Effector memory CD4-positive, alpha-beta T cell (primary cell): ENCODE measurements at regions not wholly inside any gene's neighbourhood (a gene's known extent, or its start where the extent isn't known, plus 50 kb on each side); places are given as distances from the start of the nearest gene placed in this dataset.

Experiments
- DNase-seq, 3 donors: peaks; one replicate each; pipeline ENCODE4 v3.0.0-alpha.2; 2020
- H3K27ac ChIP-seq: 2 replicates; pipeline ENCODE4 v1.7.0; 2013; ENCODE audit warnings: mild to moderate bottlenecking, low read length, moderate library complexity; ENCODE audit not compliant: insufficient read depth, poor library complexity, severe bottlenecking
- H3K27me3 ChIP-seq: replicated peaks from 2 replicates; pipeline ENCODE4 v1.7.0; 2013; ENCODE audit warnings: mild to moderate bottlenecking, low read length; ENCODE audit not compliant: insufficient read depth, control insufficient read depth, poor library complexity, severe bottlenecking
- H3K36me3 ChIP-seq: 2 replicates; pipeline ENCODE4 v1.7.0; 2013; ENCODE audit warnings: mild to moderate bottlenecking, low read length, moderate library complexity; ENCODE audit not compliant: control insufficient read depth, insufficient read depth
- H3K4me1 ChIP-seq: 2 replicates; pipeline ENCODE4 v1.7.0; 2013; ENCODE audit warnings: low read length, mild to moderate bottlenecking; ENCODE audit not compliant: control insufficient read depth, insufficient read depth, poor library complexity, severe bottlenecking
- H3K4me3 ChIP-seq: 2 replicates; pipeline ENCODE4 v1.7.0; 2013; ENCODE audit warnings: low read length, low read depth, mild to moderate bottlenecking; ENCODE audit not compliant: insufficient read depth, poor library complexity, severe bottlenecking
- H3K9me3 ChIP-seq: 2 replicates; pipeline ENCODE4 v1.7.0; 2013; ENCODE audit warnings: mild to moderate bottlenecking, low read length, moderate library complexity; ENCODE audit not compliant: control insufficient read depth

DNA sequence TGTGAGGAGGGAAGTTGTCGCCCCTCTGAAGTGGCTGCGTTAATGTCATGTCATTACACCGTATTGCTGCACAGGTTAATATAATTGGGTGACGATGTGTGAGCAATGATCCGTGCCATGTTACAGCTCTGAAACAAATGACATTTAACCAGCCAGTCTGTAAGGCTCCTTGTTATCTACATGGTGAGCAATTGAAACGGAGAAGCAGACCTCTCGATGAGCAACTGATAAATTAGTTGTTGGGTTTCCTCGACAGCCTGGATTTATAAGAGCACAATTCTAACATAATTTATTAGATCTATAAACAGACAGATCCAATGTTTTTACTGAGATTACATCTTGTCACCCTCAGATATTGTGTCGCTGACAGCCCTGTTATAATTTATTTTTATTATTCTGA lies 49.9 kb upstream of the MAFB start:
- DNase-seq = no peak
- Histone ChIP-seq H3K4me1 (no peaks in the 10 kb centered on the region), H3K9me3 (no peaks in the 10 kb centered on the region), H3K36me3 (no peaks in the 10 kb centered on the region), H3K4me3 (no peak overlapping the region), H3K27ac (no peak overlapping the region), H3K27me3 (no peaks in the 10 kb centered on the region)

GRCh38 chr20:40739841-40740240 lies 50.8 kb upstream of the MAFB start:
- H3K36me3 ChIP-seq = no peaks in the 10 kb centered on the region
- no peaks in the 10 kb centered on the region for H3K27me3 ChIP-seq

GRCh38 chr20:40741507-40742106 lies 52.6 kb upstream of the MAFB start:
- no peaks in the 10 kb centered on the region for H3K9me3 ChIP-seq
- H3K27ac ChIP-seq = no peak overlapping the region
- H3K4me3 ChIP-seq = no peak overlapping the region
- no peaks in the 10 kb centered on the region for H3K27me3 ChIP-seq
- DNase-seq = no peak
- H3K36me3 ChIP-seq = no peaks in the 10 kb centered on the region
- H3K4me1 ChIP-seq = no peaks in the 10 kb centered on the region

More at GRCh38 chr20:40739841-40740240, 50.8 kb upstream of the MAFB start:
- no peak for DNase-seq
- Histone ChIP-seq H3K4me3 (no peak overlapping the region), H3K9me3 (no peaks in the 10 kb centered on the region), H3K27ac (no peak overlapping the region), H3K4me1 (no peaks in the 10 kb centered on the region)

GRCh38 chr20:40743141-40743775 lies 54.2 kb upstream of the MAFB start:
- DNase-seq = no peak
- no peaks in the 10 kb centered on the region for H3K4me1 ChIP-seq
- no peak overlapping the region for H3K27ac ChIP-seq
- H3K27me3 ChIP-seq = no peaks in the 10 kb centered on the region
- H3K36me3 ChIP-seq = no peaks in the 10 kb centered on the region
- no peaks in the 10 kb centered on the region for H3K9me3 ChIP-seq
- no peak overlapping the region for H3K4me3 ChIP-seq

DNA sequence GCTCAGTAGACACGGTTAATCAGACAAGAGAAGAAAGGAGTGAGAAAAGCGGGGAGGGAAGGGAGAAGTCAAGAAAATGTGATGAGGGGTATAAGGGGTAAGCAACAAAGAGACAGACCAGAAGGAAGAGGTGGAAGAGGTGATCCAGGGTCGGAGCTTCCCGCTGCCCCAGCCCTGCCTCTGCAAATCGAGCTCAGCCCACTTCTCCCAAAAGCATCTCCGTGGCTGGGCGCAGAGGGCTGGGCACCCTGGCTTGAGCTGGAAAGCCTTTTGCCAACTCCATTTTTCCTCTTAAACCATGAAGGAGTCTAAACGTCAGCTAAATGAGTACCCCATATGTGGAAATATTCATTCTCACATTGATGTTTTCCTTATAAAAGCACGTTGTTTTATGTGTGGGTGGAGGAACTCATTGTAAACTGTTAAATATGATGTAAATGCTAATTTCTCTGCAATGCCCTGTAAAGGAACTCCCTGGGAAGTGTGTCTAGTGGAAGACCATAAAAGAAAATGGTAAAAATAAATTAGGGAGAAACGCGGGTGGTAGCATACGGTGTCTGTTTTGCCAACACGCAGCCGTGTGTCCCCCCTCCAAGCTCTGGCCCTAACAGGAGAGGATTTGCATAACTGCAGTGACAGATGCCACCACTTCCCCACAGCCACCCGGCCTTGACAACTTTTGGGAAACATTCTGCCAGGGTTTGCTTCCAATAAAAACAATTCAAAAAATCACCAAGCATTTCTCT lies 55.2 kb upstream of the MAFB start:
- H3K27ac ChIP-seq = no peak overlapping the region
- no peaks in the 10 kb centered on the region for H3K36me3 ChIP-seq
- H3K4me1 ChIP-seq = no peaks in the 10 kb centered on the region
- no peaks in the 10 kb centered on the region for H3K9me3 ChIP-seq
- no peaks in the 10 kb centered on the region for H3K27me3 ChIP-seq
- H3K4me3 ChIP-seq = no peak overlapping the region
- DNase-seq = no peak

DNA sequence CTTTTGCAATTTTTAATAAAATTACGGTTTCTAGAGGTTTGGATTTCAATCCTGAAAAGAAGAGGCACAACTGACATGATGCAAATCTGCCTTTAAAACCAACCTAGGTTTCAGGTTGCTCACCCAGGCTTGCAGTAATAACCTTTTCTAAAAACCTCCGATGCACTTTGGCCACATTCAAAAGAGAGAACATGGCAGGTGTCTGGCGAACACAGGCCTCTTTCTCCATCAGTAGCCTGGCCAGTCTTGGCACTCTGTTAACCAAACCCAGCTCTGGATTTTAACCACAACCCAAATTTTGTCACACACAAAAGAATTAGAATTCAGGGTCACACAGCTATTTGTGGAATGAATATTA lies 55.8 kb upstream of the MAFB start:
- no peak for DNase-seq
- no peaks in the 10 kb centered on the region for H3K4me1 ChIP-seq
- no peak overlapping the region for H3K27ac ChIP-seq
- H3K27me3 ChIP-seq = no peaks in the 10 kb centered on the region
- no peak overlapping the region for H3K4me3 ChIP-seq
- no peaks in the 10 kb centered on the region for H3K9me3 ChIP-seq
- H3K36me3 ChIP-seq = no peaks in the 10 kb centered on the region

- Histone ChIP-seq H3K4me1 (no peaks in the 10 kb centered on the region), H3K27me3 (no peaks in the 10 kb centered on the region), H3K36me3 (no peaks in the 10 kb centered on the region), H3K27ac (no peak overlapping the region), H3K9me3 (no peaks in the 10 kb centered on the region), H3K4me3 (no peak overlapping the region)
- DNase-seq = no peak
These were observed 57.2 kb upstream of the MAFB start for GRCh38 chr20:40746251-40746650.

DNA sequence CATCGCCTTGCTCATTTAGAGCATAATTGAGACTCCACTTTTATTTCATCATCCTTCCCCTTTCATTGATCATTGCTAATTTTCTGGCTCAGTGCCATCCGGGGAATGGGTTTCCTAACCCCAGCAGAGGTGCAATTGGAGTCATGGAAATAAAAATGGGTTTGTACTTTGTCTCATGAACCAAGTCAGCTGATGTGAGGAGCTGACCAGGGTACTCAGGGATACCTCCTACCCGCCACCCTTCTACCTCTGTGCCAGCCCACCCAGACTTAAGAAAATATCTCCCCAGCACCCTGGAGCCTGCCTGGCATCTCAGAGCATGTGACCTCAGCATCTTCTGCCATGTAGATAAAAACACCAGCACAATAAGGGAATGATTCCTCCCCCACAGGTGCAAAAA lies 59.1 kb upstream of the MAFB start:
- no peaks in the 10 kb centered on the region for H3K27me3 ChIP-seq
- no peak for DNase-seq
- H3K27ac ChIP-seq = no peak overlapping the region
- no peak overlapping the region for H3K4me3 ChIP-seq
- no peaks in the 10 kb centered on the region for H3K9me3 ChIP-seq
- no peaks in the 10 kb centered on the region for H3K4me1 ChIP-seq
- no peaks in the 10 kb centered on the region for H3K36me3 ChIP-seq

GRCh38 chr20:40749985-40750506 lies 61.0 kb upstream of the MAFB start:
- no peak for DNase-seq
- Histone ChIP-seq H3K36me3 (no peaks in the 10 kb centered on the region), H3K4me3 (no peak overlapping the region), H3K4me1 (no peaks in the 10 kb centered on the region), H3K27me3 (no peaks in the 10 kb centered on the region), H3K27ac (no peak overlapping the region), H3K9me3 (no peaks in the 10 kb centered on the region)

DNA sequence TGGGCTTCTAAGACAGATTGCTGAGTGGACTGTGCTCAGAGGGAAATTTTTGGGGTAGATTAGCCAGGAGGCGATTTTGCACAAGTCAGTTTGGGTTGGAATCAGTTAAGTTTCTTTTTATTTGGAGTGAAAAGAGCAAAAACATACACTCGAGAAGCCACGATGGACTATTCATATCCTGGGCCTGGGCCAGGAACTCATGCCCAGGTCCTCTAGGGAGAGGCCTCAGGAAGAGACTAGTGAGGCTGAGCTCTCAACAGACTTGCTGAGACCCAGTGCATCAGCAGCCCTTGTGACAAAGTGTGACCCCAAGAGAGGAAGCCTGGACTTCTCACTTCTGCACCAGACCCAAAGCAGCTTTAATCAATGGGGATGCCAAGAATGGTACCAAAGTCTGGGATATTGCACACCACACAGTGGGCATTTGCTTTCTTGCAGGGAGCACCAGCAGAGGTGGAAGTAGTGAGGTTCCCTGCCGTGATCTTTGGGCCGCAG lies 61.6 kb upstream of the MAFB start:
- no peaks in the 10 kb centered on the region for H3K36me3 ChIP-seq
- DNase-seq = no peak
- no peak overlapping the region for H3K27ac ChIP-seq
- H3K27me3 ChIP-seq = no peaks in the 10 kb centered on the region
- no peaks in the 10 kb centered on the region for H3K4me1 ChIP-seq
- H3K9me3 ChIP-seq = no peaks in the 10 kb centered on the region
- no peak overlapping the region for H3K4me3 ChIP-seq
